MG63 (cell line): ENCODE measurements at regions not wholly inside any gene's neighbourhood (a gene's known extent, or its start where the extent isn't known, plus 50 kb on each side); places are given as distances from the start of the nearest gene placed in this dataset.

ENCODE experiments used
- DNase-seq: peaks from one replicate; pipeline ENCODE4 v3.0.0-alpha.2; 2020
- H3K27me3 ChIP-seq: fragments of 250-450 bp; sonication (Bioruptor Pico); 2 replicates; pipeline ENCODE4 v1.5.1; 2020; ENCODE audit warnings: mild to moderate bottlenecking, moderate library complexity
- H3K36me3 ChIP-seq: fragments of 250-450 bp; sonication (Bioruptor Pico); 2 replicates; pipeline ENCODE4 v1.5.1; 2020; ENCODE audit warnings: mild to moderate bottlenecking, moderate library complexity
- H3K4me3 ChIP-seq: fragments of 250-450 bp; sonication (Bioruptor Pico); 2 replicates; pipeline ENCODE4 v1.5.1; 2020; ENCODE audit warnings: mild to moderate bottlenecking, moderate library complexity
- H3K9me3 ChIP-seq: fragments of 250-450 bp; sonication (Bioruptor Pico); 2 replicates; pipeline ENCODE4 v1.5.1; 2020; ENCODE audit warnings: mild to moderate bottlenecking, moderate library complexity

DNA sequence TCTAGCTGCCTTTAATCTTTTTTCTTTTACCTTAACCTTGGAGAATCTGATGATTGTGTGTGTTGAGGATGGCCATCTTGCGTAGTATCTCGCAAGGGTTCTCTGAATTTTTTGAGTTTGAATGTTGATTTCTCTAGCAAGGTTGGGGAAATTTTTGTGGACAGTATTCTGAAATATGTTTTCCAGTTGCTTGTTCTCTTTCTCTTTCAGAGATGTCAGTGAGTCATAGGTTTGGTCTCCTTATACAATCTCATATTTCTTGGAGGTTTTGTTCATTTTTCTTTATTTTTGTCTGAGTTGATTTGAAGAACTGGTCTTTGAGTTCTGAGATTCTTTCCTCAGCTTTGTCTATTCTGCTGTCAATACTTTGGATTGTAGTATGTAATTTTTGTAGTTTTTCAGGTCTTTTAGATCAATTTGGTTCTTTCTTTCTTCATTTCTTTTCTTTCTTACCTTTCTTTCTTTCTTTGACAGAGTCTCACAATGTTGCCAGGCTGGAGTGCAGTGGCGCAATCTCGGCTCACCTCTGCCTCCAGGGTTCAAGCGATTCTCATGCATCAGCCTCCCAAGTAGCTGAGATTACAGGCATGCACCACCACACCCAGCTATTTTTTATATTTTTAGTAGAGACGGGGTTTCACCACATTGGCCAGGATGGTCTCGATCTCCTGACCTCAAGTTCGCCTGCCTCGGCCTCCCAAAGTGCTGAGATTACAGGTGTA is 366.4 kb upstream of the RASGRP1 start:
- Histone ChIP-seq H3K36me3 (no peaks in the 10 kb centered on the region), H3K9me3 (no peaks in the 10 kb centered on the region), H3K4me3 (no peak overlapping the region), H3K27me3 (no peaks in the 10 kb centered on the region)
- DNase-seq: no peak

GRCh38 chr15:38941399-38941953 is 376.9 kb upstream of the RASGRP1 start:
- no peaks in the 10 kb centered on the region for H3K27me3 ChIP-seq
- no peaks in the 10 kb centered on the region for H3K36me3 ChIP-seq
- no peak overlapping the region for H3K4me3 ChIP-seq
- peaks cover 2% of the 10 kb centered on the region; the same call in 1 of the 2 replicates for H3K9me3 ChIP-seq
- no peak for DNase-seq

- no peaks in the 10 kb centered on the region for H3K36me3 ChIP-seq
- no peaks in the 10 kb centered on the region for H3K27me3 ChIP-seq
- no peak for DNase-seq
- no peak overlapping the region for H3K4me3 ChIP-seq
- peaks cover 2% of the 10 kb centered on the region; the same call in 1 of the 2 replicates for H3K9me3 ChIP-seq
Measured at GRCh38 chr15:38944536-38944935, 379.9 kb upstream of the RASGRP1 start.

DNA sequence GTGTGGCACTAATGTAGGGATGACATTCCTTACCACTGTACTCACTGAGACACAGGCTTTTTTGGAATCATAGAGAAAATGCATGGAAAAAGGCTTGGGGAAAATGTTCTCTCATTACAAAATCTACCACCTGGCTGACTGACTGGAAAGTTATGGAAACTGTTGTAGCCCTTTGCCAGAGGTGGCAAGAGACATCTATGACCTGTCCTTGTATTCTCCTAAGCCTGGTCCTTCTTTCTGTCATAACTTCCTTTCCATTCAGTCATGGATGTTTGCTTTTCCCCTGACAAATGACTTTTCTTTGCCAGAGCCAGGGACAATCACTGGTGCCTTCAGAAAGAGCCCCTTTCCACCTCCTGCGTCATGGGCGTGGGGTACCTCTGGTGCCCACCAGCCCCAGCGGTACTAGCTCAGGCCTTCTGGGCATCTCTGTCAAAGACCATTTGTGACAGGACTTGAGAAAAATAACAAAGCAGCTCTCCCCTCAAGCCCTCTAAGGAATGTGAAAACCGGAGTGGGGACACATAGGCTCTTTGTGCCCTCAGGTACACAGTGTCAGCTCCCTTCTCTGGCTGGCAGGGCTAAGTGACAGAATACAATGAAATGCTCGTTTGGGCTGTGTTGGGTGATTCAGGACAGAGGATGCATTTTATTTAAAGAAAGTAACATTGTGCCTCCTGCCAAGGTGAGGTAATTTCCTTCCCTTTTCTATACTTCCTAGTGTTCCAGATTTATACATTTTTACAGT is 381.1 kb upstream of the RASGRP1 start:
- H3K27me3 ChIP-seq: no peaks in the 10 kb centered on the region
- H3K9me3 ChIP-seq: peaks cover 2% of the 10 kb centered on the region; the same call in 1 of the 2 replicates

DNA sequence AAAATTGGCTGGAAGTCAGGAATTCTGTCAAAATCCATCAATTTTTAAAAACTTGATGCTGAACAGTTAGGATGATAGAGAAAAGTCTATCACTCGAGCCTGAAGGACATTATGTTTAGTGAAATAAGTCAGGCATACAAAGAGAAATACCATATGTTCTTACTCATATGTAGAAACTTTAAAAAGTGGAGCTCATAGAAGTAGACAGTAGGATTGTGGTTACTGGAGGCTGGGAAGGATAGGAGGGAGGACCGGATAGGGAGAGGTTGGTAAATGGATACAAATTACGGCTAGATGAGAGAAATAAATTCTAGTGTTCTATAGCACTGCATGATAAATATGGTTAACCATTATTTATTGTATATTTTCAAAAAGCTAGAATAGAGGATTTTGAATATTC is 389.5 kb upstream of the RASGRP1 start:
- no peaks in the 10 kb centered on the region for H3K27me3 ChIP-seq
- H3K36me3 ChIP-seq: no peaks in the 10 kb centered on the region
- no peak overlapping the region for H3K4me3 ChIP-seq
- no peaks in the 10 kb centered on the region for H3K9me3 ChIP-seq
- DNase-seq: no peak

More for the DNA sequence above, 381.1 kb upstream of the RASGRP1 start:
- no peak for DNase-seq
- no peaks in the 10 kb centered on the region for H3K36me3 ChIP-seq
- no peak overlapping the region for H3K4me3 ChIP-seq

GRCh38 chr15:38961456-38961855 is 396.8 kb upstream of the RASGRP1 start:
- Histone ChIP-seq H3K36me3 (no peaks in the 10 kb centered on the region), H3K4me3 (no peak overlapping the region), H3K27me3 (no peaks in the 10 kb centered on the region), H3K9me3 (no peaks in the 10 kb centered on the region)
- DNase-seq: no peak

GRCh38 chr15:38961931-38962330 is 397.3 kb upstream of the RASGRP1 start:
- Histone ChIP-seq H3K36me3 (no peaks in the 10 kb centered on the region), H3K4me3 (no peak overlapping the region)
- no peak for DNase-seq

GRCh38 chr15:38972831-38973230 is 408.2 kb upstream of the RASGRP1 start:
- Histone ChIP-seq H3K27me3 (no peaks in the 10 kb centered on the region), H3K36me3 (no peaks in the 10 kb centered on the region), H3K4me3 (no peak overlapping the region), H3K9me3 (peaks cover 3% of the 10 kb centered on the region)
- DNase-seq: no peak

More at GRCh38 chr15:38961931-38962330, 397.3 kb upstream of the RASGRP1 start:
- no peaks in the 10 kb centered on the region for H3K9me3 ChIP-seq
- H3K27me3 ChIP-seq: no peaks in the 10 kb centered on the region

DNA sequence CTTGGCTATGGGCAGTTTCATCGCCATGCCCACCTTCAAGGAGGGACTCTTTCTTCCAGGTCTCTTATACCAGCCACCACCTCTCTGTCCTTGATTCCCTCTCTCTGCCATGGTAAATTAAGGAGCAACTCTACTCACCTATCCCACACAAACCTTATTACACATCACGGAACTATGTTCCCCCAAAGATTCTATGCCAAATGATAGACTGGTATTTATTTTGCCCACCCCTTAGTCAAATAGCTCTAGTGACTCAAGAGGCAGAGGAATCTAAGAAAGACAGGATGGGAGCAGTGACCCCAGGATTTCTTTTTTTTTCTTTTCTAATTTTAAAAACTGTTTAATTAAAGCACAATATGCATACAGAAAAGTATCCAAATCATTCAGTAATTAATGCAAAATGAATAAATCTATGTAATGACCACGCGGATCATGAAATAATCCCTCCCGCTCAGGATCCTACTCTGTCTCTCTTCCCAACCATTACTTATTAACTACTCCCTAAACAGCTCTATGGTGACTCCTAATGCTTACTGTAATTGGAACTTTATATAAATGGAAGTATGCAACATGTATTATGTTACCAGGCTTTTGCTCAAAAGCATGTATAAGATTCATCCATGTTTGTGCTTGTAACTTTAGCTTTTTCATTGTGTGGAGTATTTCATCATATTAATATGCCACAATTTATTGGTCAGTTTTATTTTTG is 410.8 kb upstream of the RASGRP1 start:
- H3K9me3 ChIP-seq: peaks cover 7% of the 10 kb centered on the region
- no peak overlapping the region for H3K4me3 ChIP-seq
- H3K36me3 ChIP-seq: no peaks in the 10 kb centered on the region
- no peak for DNase-seq
- no peaks in the 10 kb centered on the region for H3K27me3 ChIP-seq

GRCh38 chr15:38991126-38991525 is 426.5 kb upstream of the RASGRP1 start:
- H3K36me3 ChIP-seq: no peaks in the 10 kb centered on the region
- 0 out of 2 replicates have a peak, but pooled peaks cover 3% of the 10 kb centered on the region for H3K9me3 ChIP-seq
- H3K4me3 ChIP-seq: no peak overlapping the region
- no peak for DNase-seq
- no peaks in the 10 kb centered on the region for H3K27me3 ChIP-seq

DNA sequence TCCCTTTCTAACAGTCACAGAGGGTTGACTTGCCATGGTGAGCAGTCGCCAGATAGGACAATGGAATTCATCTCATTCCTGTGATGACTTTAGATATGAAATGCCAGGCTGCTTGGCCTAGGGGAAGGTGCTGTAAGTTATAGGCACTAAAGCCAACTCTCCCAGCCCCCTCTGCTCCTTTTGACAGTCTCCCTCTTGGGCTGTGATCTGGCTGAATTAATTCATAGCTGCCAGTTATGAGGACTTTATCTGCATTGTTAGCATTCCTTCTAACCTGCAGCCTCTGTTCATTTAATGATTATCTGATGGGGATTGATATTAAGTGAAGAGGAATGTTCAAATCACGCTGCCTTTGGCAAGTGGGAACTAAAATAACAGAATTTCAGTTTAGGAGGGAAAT is 427.1 kb upstream of the RASGRP1 start:
- H3K27me3 ChIP-seq: no peaks in the 10 kb centered on the region
- peak; percentile 66 for DNase-seq
- no peak overlapping the region for H3K4me3 ChIP-seq
- no peaks in the 10 kb centered on the region for H3K36me3 ChIP-seq
- 0 out of 2 replicates have a peak, but pooled peaks cover 3% of the 10 kb centered on the region for H3K9me3 ChIP-seq

- no peak for DNase-seq
- no peaks in the 10 kb centered on the region; the same call in 1 of the 2 replicates for H3K36me3 ChIP-seq
- 0 out of 2 replicates have a peak, but pooled peaks cover 3% of the 10 kb centered on the region for H3K9me3 ChIP-seq
- H3K4me3 ChIP-seq: no peak overlapping the region
- H3K27me3 ChIP-seq: no peaks in the 10 kb centered on the region
Measured at GRCh38 chr15:38992506-38992905, 427.9 kb upstream of the RASGRP1 start.

DNA sequence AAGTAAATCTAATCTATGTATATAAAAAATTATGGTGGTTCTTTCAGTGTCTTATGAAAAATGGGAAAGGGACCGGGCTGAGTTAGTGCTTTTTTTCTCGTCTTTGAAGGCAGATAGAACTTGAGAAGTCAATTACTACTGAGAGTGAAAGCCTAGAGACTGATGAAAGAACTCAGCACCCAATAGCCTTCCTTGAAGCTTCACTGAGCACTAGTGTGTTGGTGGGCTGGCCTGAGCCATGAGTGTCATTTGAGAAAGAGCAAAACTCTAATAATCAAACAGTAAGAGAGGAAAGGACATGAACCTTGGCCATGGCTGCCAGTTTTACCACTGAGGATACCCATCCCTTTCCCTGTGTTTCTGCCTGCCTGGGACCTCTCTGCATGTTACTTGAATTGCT is 428.3 kb upstream of the RASGRP1 start:
- no peaks in the 10 kb centered on the region for H3K27me3 ChIP-seq

DNA sequence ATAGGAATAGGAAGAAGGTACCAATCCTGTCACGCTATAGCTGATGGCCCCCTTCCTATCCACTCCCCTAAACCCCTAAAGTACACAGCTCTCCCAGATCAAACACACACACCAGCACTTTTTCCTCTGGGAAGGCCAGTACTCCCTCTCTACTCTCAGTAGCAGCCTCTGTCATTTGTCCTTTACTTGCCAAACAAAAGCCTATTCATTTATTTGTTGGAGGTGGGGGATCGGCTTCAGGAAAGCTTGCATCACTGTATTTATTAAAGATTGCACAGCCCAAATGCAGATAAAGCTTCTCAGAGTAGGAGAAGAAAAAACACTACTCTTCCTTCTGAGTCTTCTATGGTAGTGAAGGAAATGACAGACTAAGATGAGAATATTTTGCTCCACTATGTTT is 429.7 kb upstream of the RASGRP1 start:
- no peaks in the 10 kb centered on the region; the same call in 1 of the 2 replicates for H3K36me3 ChIP-seq
- no peak for DNase-seq
- no peaks in the 10 kb centered on the region for H3K27me3 ChIP-seq
- H3K9me3 ChIP-seq: no peaks in the 10 kb centered on the region
- H3K4me3 ChIP-seq: no peak overlapping the region

More for the DNA sequence above, 428.3 kb upstream of the RASGRP1 start:
- Histone ChIP-seq H3K9me3 (0 out of 2 replicates have a peak, but pooled peaks cover 3% of the 10 kb centered on the region), H3K4me3 (no peak overlapping the region), H3K36me3 (no peaks in the 10 kb centered on the region; the same call in 1 of the 2 replicates)
- DNase-seq: no peak

DNA sequence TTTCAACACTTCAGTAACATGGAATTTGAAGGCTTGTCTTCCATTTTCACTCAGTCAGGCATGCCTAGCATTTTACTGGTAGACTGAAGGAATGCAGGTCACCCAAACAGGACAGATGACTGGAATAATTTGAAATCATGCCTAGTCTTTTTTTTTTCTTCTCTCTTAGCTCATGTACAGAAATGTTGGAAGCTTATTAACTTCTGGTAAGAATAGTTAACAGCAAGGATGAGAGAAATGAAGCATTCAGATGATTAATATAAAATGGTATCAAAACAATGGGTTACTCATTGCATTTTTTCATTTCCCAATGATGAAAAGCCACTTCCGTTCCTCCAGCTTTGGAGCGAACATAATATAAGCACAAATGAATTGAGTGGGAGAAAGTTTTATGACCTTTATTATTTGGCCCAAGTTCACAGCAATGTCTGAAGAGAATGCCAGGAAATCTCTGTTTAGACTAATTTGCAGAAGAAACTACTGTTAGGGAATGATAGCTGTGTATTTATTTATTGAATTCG is 431.6 kb upstream of the RASGRP1 start:
- peak; percentile 31 for DNase-seq
- no peak overlapping the region for H3K4me3 ChIP-seq
- H3K27me3 ChIP-seq: no peaks in the 10 kb centered on the region
- no peaks in the 10 kb centered on the region for H3K9me3 ChIP-seq
- H3K36me3 ChIP-seq: no peaks in the 10 kb centered on the region; the same call in 1 of the 2 replicates

DNA sequence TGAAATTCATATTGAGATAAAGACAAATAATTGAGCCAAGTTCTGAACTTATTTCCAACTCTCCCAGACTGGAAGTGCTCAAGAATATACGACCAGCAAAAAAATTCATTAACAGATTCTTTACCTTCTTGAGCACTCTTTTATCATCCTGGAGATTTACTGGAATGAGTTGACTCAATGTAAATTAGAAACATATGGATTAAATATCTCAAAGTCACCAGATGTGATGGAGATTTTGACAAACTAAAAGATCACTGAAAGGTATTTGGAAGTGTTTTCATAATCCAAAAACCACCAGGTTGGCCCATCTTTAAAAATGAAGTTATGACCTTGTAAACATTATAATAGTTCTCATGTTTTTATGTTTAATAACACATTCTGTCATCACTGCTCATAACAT is 433.2 kb upstream of the RASGRP1 start:
- no peak for DNase-seq
- 0 out of 2 replicates have a peak, but pooled peaks cover 4% of the 10 kb centered on the region for H3K9me3 ChIP-seq
- no peak overlapping the region for H3K4me3 ChIP-seq
- no peaks in the 10 kb centered on the region; the same call in 1 of the 2 replicates for H3K36me3 ChIP-seq
- no peaks in the 10 kb centered on the region for H3K27me3 ChIP-seq
